Motor neuron (in vitro differentiated cells): ENCODE measurements at regions not wholly inside any gene's neighbourhood (a gene's known extent, or its start where the extent isn't known, plus 50 kb on each side); places are given as distances from the start of the nearest gene placed in this dataset.

ENCODE experiments used
- ATAC-seq, 8 experiments: fragments of 200-7000 bp; cut with Tn5 transposase; replicated peaks in 6 of 8; 2 replicates each; pipeline ENCODE4 v1.8.0; 2021; ENCODE audit warnings: mild to moderate bottlenecking in 8 of 8, moderate library complexity in 8 of 8
- H3K27ac ChIP-seq, 2 donors: fragments of 250-450 bp; sonication (Bioruptor Pico); 2 replicates each; pipeline ENCODE4 v1.9.0; 2021; ENCODE audit warnings: antibody characterized with exemption in 2 of 2, mild to moderate bottlenecking in 2 of 2, moderate library complexity in 1 of 2
- H3K4me1 ChIP-seq, 2 donors: fragments of 250-450 bp; sonication (Bioruptor Pico); replicated peaks in 1 of 2; 2 replicates each; pipeline ENCODE4 v1.6.1; 2021; ENCODE audit warnings: antibody characterized with exemption in 2 of 2, mild to moderate bottlenecking in 2 of 2, moderate library complexity in 1 of 2
- H3K4me3 ChIP-seq, 5 donors: fragments of 250-450 bp; sonication (Bioruptor Pico); 2 replicates each; pipeline ENCODE4 v1.9.0; 2021; ENCODE audit warnings: antibody characterized with exemption in 5 of 5, mild to moderate bottlenecking in 5 of 5, moderate library complexity in 4 of 5
- WGBS, 10 experiments: fragments of 450-650 bp; shearing (Covaris generic); methylation state at CpG; one replicate each; pipeline ENCODE4 v1.0.0; 2022; 5-methylcytosine and 5-hydroxymethylcytosine counted together
- in situ Hi-C, 9 experiments: fragments of 400-800 bp; cut with MboI; loops; one replicate each; pipeline ENCODE4 v1.15.0; 2021; ENCODE audit warnings: low sequenced_read_pairs in 9 of 9, low pct_unique_long_range_greater_than_20kb in 2 of 9; ENCODE audit not compliant: unreplicated experiment in 9 of 9

DNA sequence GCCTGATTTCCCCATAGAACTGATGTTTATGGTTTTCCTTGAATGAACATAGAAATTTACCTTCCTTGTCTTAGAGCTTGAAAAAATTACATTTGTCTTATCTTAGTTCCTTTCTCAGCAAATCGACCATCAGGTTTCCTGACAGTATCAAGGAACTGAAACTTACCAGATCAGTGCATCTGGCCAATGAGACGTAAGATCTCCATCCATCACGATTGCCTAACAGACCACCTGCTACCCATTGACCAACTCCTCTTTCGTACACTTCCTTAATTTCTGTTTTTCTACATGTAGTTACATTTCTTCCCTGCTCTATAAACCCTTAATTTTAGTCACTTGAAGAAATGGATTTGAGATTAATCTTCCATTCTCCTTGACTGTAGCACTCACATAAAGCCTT is 57.4 kb upstream of the TMPRSS15 start:
- in situ Hi-C loops: no loop called here
- no peak for ATAC-seq
- 10 to 95% (median 61%) methylated on average over 2 to 4 of the region's 4 CpGs; no CpG with 5 or more reads in 1 of the 10 experiments for WGBS, 10 experiments

DNA sequence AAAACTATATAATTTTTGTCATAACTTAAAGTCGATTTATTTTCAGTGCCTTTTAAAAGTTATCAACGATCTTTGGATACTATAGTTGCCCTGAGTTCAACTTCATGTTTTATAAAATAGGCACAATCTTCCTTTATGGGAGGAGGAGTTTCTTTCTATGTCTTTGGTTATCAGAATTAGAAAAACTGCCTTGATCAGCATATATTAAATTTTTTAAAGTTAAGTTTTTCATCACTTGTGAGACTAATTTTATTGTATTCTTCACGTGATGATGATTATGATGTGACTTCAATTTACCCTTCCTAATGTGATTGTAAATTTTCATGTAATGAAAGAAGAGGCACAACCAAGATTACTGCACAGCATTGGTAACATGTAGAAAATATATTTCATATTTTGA is 58.2 kb upstream of the TMPRSS15 start:
- Histone ChIP-seq H3K4me3 (no peak overlapping the region), H3K4me1 (no peaks in the 10 kb centered on the region), H3K27ac (no peak overlapping the region)
- in situ Hi-C loops: no loop called here
- no peak for ATAC-seq
- WGBS, 10 experiments: 0 to 96% (median 83%) methylated on average over 2 to 3 of the region's 3 CpGs

More for the DNA sequence above, 57.4 kb upstream of the TMPRSS15 start:
- Histone ChIP-seq H3K4me1 (no peaks in the 10 kb centered on the region), H3K4me3 (no peak overlapping the region), H3K27ac (no peak overlapping the region)

DNA sequence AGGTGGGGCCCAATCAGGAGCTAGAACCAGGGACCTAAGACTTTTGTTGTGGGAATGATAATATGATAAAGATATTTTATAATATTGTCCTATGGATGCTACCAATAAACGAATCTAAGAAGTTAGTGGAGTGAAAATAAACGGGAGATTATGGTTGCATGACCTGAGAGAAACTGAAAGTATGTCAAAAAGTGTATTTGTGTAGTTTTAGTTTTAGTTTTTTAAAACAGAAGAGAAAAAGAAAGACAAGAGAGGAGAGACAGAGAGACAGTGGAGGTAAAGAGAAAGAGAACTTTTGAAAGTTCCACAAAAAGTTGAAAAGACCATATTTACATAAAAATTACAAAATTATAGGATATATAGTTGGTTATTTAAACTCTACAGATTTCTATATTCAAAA is 64.1 kb upstream of the TMPRSS15 start:
- no peak for ATAC-seq
- H3K27ac ChIP-seq: no peak overlapping the region
- no peak overlapping the region for H3K4me3 ChIP-seq
- WGBS, 10 experiments: 0 to 94% (median 66%) methylated on average over 2 of the region's 2 CpGs
- in situ Hi-C loops: no loop called here
- peaks cover 0 to 6% of the 10 kb centered on the region in 2 donors for H3K4me1 ChIP-seq

- in situ Hi-C loops: no loop called here
- WGBS, 10 experiments: 0 to 65% (median 17%) methylated on average over 2 to 6 of the region's 6 CpGs
- Histone ChIP-seq H3K4me3 (no peak overlapping the region), H3K4me1 (peaks cover 0 to 6% of the 10 kb centered on the region in 2 donors), H3K27ac (no peak overlapping the region)
- ATAC-seq: peak in 5 of 8 experiments; percentile 25 to 86 (median 34)
These were observed 65.2 kb upstream of the TMPRSS15 start for GRCh38 chr21:18468790-18469189.

GRCh38 chr21:18476639-18477038 is 73.1 kb upstream of the TMPRSS15 start:
- Histone ChIP-seq H3K27ac (no peak overlapping the region), H3K4me3 (no peak overlapping the region), H3K4me1 (peaks cover 0 to 4% of the 10 kb centered on the region in 2 donors)
- 0 to 100% (median 90%) methylated on average over 1 of the region's 1 CpG; no CpG with 5 or more reads in 3 of the 10 experiments for WGBS, 10 experiments
- peak in 5 of 8 experiments; percentile 37 to 93 (median 74) for ATAC-seq
- in situ Hi-C loops: no loop called here

GRCh38 chr21:18477043-18477442 is 73.5 kb upstream of the TMPRSS15 start:
- 0 to 100% (median 87%) methylated on average over 2 to 7 of the region's 7 CpGs for WGBS, 10 experiments
- H3K4me1 ChIP-seq: peaks cover 0 to 4% of the 10 kb centered on the region in 2 donors
- no peak for ATAC-seq

DNA sequence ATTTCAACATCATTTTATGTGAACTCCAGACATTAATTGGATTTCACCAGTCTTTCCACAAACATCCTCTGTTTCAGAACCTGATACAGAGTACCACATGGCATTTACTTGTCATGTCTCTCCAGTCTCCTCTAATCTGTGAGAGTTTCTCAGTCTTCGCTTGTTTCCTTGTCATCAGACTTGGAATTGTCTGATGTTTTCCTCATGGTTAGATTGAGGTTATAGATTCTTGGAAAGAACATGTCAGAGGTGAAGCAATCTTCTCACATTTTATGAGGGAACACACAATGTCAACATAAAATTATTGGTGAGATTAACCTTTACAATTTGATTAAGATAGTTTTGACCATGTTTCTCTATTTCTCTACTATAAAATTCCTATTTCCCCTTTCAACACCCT is 74.9 kb upstream of the TMPRSS15 start:
- Histone ChIP-seq H3K27ac (no peak overlapping the region), H3K4me3 (no peak overlapping the region), H3K4me1 (no peaks in the 10 kb centered on the region)
- no peak for ATAC-seq
- in situ Hi-C loops: no loop called here
- 0 to 100% (median 57%) methylated on average over 1 of the region's 1 CpG; no CpG with 5 or more reads in 5 of the 10 experiments for WGBS, 10 experiments

More at GRCh38 chr21:18477043-18477442, 73.5 kb upstream of the TMPRSS15 start:
- Histone ChIP-seq H3K4me3 (no peak overlapping the region), H3K27ac (no peak overlapping the region)
- in situ Hi-C loops: no loop called here

GRCh38 chr21:18488252-18488651 is 84.7 kb upstream of the TMPRSS15 start:
- H3K4me3 ChIP-seq: no peak overlapping the region
- in situ Hi-C loops: no loop called here
- peak in 4 of 8 experiments; percentile 45 to 73 (median 60) for ATAC-seq
- H3K4me1 ChIP-seq: peaks cover 8 to 9% of the 10 kb centered on the region in 2 donors
- 0 to 67% (median 13%) methylated on average over 1 of the region's 1 CpG; no CpG with 5 or more reads in 1 of the 10 experiments for WGBS, 10 experiments
- H3K27ac ChIP-seq: no peak overlapping the region

DNA sequence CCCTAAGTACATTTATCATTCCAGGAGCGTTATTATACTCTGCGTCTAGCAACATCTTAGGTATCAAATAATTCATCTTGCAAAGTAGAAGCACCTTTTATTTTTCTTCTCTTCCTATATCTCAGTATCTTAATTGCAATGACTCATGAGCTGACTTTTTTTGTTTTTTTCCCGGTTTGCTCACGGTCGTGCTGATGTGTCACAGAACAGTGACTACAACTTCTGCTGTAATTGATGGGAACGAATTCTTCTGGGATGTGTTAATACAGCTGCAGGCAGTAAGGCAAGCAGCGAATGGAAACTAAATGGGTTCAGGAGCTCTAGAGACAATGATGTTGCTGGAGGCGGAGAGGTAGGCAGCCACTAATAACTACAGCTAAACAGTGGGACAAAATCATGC is 89.8 kb upstream of the TMPRSS15 start:
- Histone ChIP-seq H3K4me3 (no peak overlapping the region), H3K27ac (no peak overlapping the region), H3K4me1 (peaks cover 7 to 8% of the 10 kb centered on the region in 2 donors)
- in situ Hi-C loops: no loop called here
- WGBS, 10 experiments: 28 to 50% (median 34%) methylated on average over 5 to 8 of the region's 8 CpGs
- peak in 5 of 8 experiments; percentile 99 to 100 (median 100) for ATAC-seq

GRCh38 chr21:18495523-18495922 is 91.9 kb upstream of the TMPRSS15 start:
- no peak for ATAC-seq
- WGBS, 10 experiments: 0 to 100% (median 90%) methylated on average over 1 of the region's 1 CpG; no CpG with 5 or more reads in 2 of the 10 experiments

GRCh38 chr21:18498431-18498830 is 94.8 kb upstream of the TMPRSS15 start:
- Histone ChIP-seq H3K27ac (no peak overlapping the region), H3K4me1 (peaks cover 5 to 6% of the 10 kb centered on the region in 2 donors), H3K4me3 (no peak overlapping the region)
- in situ Hi-C loops: no loop called here
- WGBS, 10 experiments: 0 to 100% (median 58%) methylated on average over 1 of the region's 1 CpG; no CpG with 5 or more reads in 4 of the 10 experiments
- ATAC-seq: no peak

More at GRCh38 chr21:18495523-18495922, 91.9 kb upstream of the TMPRSS15 start:
- H3K4me1 ChIP-seq: peaks cover 0 to 8% of the 10 kb centered on the region in 2 donors
- in situ Hi-C loops: no loop called here
- no peak overlapping the region for H3K27ac ChIP-seq
- H3K4me3 ChIP-seq: no peak overlapping the region

- peak in 1 of 8 experiments; percentile 40 for ATAC-seq
- Histone ChIP-seq H3K4me3 (no peak overlapping the region), H3K27ac (no peak overlapping the region), H3K4me1 (peaks cover 2 to 6% of the 10 kb centered on the region in 2 donors)
- 9 to 35% (median 26%) methylated on average over 1 to 4 of the region's 4 CpGs for WGBS, 10 experiments
- in situ Hi-C loops: no loop called here
These were observed 96.3 kb upstream of the TMPRSS15 start for GRCh38 chr21:18499761-18500376.

DNA sequence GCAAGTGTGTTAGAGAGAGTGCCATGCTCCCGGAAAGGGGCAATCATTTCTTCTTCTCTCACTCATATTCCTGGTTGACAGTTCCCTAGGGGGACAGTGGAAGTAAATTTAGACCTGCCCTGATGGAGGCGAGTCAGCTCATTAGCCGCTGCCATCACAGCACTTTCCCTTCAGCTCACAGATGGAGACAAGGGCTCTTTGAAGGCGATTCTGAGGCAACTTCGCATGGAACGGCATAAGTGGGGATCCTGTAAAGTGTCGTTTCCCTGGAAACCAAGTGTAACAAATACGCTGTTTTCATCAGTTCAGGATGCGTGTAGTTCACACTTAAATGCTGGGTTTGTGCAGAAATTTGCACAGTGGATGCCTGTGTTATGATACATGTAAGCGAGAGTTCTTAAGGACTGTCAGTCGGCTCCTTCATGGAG is 114.5 kb upstream of the TMPRSS15 start:
- in situ Hi-C loops: no loop called here
- ATAC-seq: peak in 5 of 8 experiments; percentile 80 to 93 (median 92)
- no peak overlapping the region for H3K27ac ChIP-seq
- WGBS, 10 experiments: 22 to 100% (median 63%) methylated on average over 1 to 11 of the region's 11 CpGs
- H3K4me3 ChIP-seq: no peak overlapping the region
- H3K4me1 ChIP-seq: peaks cover 0 to 25% of the 10 kb centered on the region in 2 donors

DNA sequence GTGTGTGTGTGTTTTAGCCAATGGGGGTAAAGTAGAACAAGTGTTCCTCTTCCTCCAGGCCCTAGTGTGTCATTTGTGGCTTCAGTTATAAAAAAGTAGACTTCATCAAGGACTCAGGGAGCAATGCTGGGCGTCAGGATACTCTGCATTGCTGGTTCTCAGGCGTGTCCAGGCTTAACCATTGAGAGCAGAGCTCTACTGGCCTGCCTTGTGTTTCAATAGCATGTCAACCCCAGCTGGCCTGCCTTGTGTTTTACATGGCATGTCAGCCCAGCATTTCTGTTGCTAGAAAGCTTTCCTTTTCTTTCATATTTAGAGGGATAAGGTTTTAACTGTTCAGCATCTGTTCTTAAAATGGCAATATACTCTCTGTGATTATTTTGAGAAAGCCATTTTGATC is 117.6 kb upstream of the TMPRSS15 start:
- in situ Hi-C loops: no loop called here
- Histone ChIP-seq H3K4me1 (peaks cover 0 to 40% of the 10 kb centered on the region in 2 donors), H3K27ac (no peak overlapping the region), H3K4me3 (no peak overlapping the region)
- ATAC-seq: no peak
- 0 to 50% (median 19%) methylated on average over 1 to 2 of the region's 2 CpGs; no CpG with 5 or more reads in 6 of the 10 experiments for WGBS, 10 experiments
